ENCODE measurements at regions not wholly inside any gene's neighbourhood (a gene's known extent, or its start where the extent isn't known, plus 50 kb on each side); places are given as distances from the start of the nearest gene placed in this dataset.

GRCh38 chr5:2006193-2006970, 123.7 kb upstream of the IRX4 start:
- H3K4me1 ChIP-seq, result peaks cover 14% of the 10 kb centered on the region
- no peak overlapping the region for H3K27ac ChIP-seq
- no peaks in the 10 kb centered on the region for H3K36me3 ChIP-seq
- no peaks in the 10 kb centered on the region for H3K9me3 ChIP-seq
- DNase-seq (ENCODE audit: low spot score in 2 of 2), result no peak
- H3K27me3 ChIP-seq, result peaks cover 30% of the 10 kb centered on the region
- TF ChIP-seq EP300 (IDR thresholded peaks at IDR 0.05), result no peak
- TF ChIP-seq, protein P1, sequence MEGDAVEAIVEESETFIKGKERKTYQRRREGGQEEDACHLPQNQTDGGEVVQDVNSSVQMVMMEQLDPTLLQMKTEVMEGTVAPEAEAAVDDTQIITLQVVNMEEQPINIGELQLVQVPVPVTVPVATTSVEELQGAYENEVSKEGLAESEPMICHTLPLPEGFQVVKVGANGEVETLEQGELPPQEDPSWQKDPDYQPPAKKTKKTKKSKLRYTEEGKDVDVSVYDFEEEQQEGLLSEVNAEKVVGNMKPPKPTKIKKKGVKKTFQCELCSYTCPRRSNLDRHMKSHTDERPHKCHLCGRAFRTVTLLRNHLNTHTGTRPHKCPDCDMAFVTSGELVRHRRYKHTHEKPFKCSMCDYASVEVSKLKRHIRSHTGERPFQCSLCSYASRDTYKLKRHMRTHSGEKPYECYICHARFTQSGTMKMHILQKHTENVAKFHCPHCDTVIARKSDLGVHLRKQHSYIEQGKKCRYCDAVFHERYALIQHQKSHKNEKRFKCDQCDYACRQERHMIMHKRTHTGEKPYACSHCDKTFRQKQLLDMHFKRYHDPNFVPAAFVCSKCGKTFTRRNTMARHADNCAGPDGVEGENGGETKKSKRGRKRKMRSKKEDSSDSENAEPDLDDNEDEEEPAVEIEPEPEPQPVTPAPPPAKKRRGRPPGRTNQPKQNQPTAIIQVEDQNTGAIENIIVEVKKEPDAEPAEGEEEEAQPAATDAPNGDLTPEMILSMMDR (IDR thresholded peaks at IDR 0.05), result no peak
- TF ChIP-seq POLR2A (IDR thresholded peaks at IDR 0.05), result no peak
- TF ChIP-seq POLR2AphosphoS5 (IDR thresholded peaks at IDR 0.05), result no peak
- 88% methylated on average over 15 of the region's 24 CpGs for WGBS
- H3K4me3 ChIP-seq, result no peak overlapping the region

DNA sequence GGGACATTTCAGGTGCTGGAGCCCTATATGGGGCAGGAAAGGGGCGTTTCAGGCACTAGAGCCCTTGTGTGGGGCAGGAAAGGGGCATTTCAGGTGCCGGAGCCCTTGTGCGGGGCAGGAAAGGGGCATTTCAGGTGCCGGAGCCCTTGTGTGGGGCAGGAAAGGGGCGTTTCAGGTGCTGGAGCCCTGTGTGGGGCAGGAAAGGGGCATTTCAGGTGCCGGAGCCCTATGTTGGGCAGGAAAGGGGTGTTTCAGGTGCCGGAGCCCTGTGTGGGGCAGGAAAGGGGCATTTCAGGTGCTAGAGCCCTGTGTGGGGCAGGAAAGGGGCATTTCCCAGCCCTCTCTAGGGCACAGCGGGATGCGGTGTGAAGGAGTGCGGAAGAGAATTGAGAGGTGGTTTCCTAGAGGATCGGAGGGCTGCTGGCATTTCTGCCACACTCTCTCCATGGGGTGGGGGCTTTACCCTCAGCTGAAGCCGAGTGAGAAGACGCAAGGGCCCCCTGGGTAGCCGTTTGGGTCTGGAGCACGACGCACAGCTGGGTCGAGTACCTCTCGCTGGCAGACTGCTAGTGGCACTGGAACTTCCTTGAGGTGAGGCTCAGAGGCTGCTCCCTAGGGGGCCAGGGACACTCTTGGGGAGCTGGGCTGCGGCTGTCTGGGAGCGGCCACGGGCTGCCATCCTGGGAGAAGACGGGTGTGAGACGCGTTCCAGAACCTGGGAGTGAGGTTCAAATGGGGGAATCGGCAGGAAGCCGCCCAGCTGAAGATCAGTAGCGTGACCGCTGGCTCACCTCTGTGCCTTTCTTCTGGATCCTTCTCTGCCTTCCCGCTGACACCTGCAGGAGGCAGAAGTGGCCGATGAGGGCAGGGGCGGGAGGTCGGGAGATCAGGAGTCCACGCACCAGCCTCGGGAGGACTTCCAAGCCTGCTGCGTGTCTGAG, 122.6 kb upstream of the IRX4 start:
- Histone ChIP-seq H3K9me3 (no peaks in the 10 kb centered on the region), H3K27me3 (peaks cover 33% of the 10 kb centered on the region), H3K4me3 (no peak overlapping the region), H3K27ac (no peak overlapping the region), H3K4me1 (peaks cover 14% of the 10 kb centered on the region), H3K36me3 (no peaks in the 10 kb centered on the region)
- no peak for DNase-seq (ENCODE audit: low spot score in 2 of 2)
- WGBS, result 88% methylated on average over 34 of the region's 35 CpGs
- TF ChIP-seq POLR2A (IDR thresholded peaks at IDR 0.05) (no peak), EP300 (IDR thresholded peaks at IDR 0.05) (no peak), POLR2AphosphoS5 (IDR thresholded peaks at IDR 0.05) (no peak)
- TF ChIP-seq, protein P1 (IDR thresholded peaks at IDR 0.05), result no peak

- H3K9me3 ChIP-seq, result no peaks in the 10 kb centered on the region
- H3K4me1 ChIP-seq, result peaks cover 18% of the 10 kb centered on the region
- no peaks in the 10 kb centered on the region for H3K36me3 ChIP-seq
- no peak for TF ChIP-seq POLR2A (IDR thresholded peaks at IDR 0.05)
- no peak for TF ChIP-seq POLR2AphosphoS5 (IDR thresholded peaks at IDR 0.05)
- no peak for TF ChIP-seq EP300 (IDR thresholded peaks at IDR 0.05)
- TF ChIP-seq, protein P1 (IDR thresholded peaks at IDR 0.05), result no peak
- no peak for DNase-seq (ENCODE audit: low spot score in 2 of 2)
- no peak overlapping the region for H3K4me3 ChIP-seq
- H3K27ac ChIP-seq, result no peak overlapping the region
- 92% methylated on average over 10 of the region's 20 CpGs for WGBS
- H3K27me3 ChIP-seq, result peaks cover 31% of the 10 kb centered on the region
Observed at GRCh38 chr5:2003690-2004365, 121.1 kb upstream of the IRX4 start.

DNA sequence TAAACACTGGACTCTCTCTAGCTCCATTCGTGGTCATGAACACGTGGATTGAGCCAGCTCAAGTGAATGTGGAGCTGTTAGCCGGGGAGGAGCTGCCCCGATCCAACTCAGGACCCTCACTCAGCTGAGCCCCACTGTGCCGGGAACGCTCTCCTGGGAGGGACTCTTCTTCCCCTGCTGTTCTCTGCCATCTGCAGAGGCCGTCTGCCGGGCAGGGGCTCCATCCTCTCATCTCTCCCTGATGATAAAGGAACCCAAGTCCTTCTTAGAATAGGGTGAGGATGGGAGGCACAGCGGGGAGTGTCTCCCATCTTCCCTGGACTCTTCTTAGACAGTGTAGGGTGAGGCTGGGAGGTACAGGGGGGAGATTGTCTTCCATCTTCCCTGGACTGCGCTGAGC, 120.5 kb upstream of the IRX4 start:
- no peak for TF ChIP-seq POLR2AphosphoS5 (IDR thresholded peaks at IDR 0.05)
- no peak for TF ChIP-seq POLR2A (IDR thresholded peaks at IDR 0.05)
- TF ChIP-seq EP300 (IDR thresholded peaks at IDR 0.05), result no peak
- TF ChIP-seq, protein P1 (IDR thresholded peaks at IDR 0.05), result no peak
- DNase-seq (ENCODE audit: low spot score in 2 of 2), result no peak
- H3K9me3 ChIP-seq, result no peaks in the 10 kb centered on the region
- no peak overlapping the region for H3K27ac ChIP-seq
- H3K4me1 ChIP-seq, result peaks cover 16% of the 10 kb centered on the region
- H3K27me3 ChIP-seq, result peaks cover 31% of the 10 kb centered on the region
- 92% methylated on average over 10 of the region's 10 CpGs for WGBS
- no peak overlapping the region for H3K4me3 ChIP-seq
- no peaks in the 10 kb centered on the region for H3K36me3 ChIP-seq

Measured in suprapubic skin (tissue), 4 donors.